ENCODE measurements at regions not wholly inside any gene's neighbourhood (a gene's known extent, or its start where the extent isn't known, plus 50 kb on each side); places are given as distances from the start of the nearest gene placed in this dataset.

DNA sequence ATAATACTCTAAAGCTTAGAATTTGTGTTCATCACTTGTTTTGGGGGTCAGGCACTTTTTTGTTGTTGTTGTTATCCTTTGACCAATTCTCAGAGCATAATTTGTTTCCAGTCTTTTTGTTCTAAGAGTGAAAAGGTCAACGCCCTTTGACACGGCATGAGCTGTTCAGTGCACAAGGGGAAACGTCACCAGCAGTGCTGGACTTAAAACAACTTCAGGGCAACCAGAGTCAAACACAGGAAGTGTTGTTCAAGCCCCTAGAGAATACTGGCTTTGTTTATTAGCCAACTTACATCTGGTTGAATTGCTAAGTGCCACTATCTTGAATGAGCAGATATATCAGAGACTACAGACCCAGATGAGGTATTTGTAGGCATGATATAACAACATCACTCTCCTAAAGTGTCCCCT, 368.9 kb downstream of the TMEM161B start:
- DNase-seq: no peak
- in situ Hi-C loops (cut with HindIII; ENCODE audit: low pct_ligation_motif_present, low pct_unique_long_range_greater_than_20kb, low sequenced_read_pairs): no loop called here

GRCh38 chr5:87899208-87899661, 369.4 kb downstream of the TMEM161B start:
- in situ Hi-C loops (cut with HindIII; ENCODE audit: low pct_ligation_motif_present, low pct_unique_long_range_greater_than_20kb, low sequenced_read_pairs): no loop called here
- no peak for DNase-seq

DNA sequence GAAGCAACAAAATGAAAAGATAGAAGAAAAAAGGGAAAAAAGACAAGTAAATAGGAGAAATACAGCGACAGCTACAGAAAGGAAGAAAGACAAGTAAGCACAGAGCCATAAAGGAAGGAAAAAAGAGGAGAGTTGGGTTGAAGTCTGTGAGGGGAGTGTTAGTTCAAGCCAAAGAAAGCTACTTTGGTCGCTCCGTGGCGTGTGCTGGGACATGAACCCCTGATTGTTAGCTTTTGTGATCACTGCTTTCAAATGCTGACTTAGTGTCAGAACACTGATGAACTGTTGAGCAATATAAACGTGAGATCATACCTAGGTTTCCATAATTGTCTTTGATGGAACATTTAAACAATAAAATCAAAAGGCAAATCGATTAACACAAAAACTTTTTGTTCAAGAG, 370.1 kb downstream of the TMEM161B start:
- in situ Hi-C loops (cut with HindIII; ENCODE audit: low pct_ligation_motif_present, low pct_unique_long_range_greater_than_20kb, low sequenced_read_pairs): no loop called here
- DNase-seq: no peak

DNA sequence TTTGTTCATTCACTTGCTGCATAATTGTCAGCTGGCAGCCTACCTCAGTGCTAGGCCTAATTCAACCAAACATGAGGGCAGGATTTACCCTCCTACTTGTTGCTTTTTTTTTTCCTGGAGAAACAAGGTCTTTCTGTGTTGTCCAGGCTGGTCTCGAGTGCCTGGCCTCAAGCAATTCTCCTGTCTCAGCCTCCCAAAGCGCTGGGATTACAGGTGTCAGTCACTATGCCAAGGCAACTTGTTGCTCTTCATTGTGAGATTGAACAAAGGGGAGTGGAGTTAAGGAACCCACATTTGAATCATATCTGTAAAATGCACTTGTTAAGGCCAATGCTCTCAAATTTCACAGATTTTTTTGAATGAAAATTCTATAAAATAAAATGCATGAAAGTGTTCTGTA, 380.5 kb downstream of the TMEM161B start:
- no peak for DNase-seq
- in situ Hi-C loops (cut with HindIII; ENCODE audit: low pct_ligation_motif_present, low pct_unique_long_range_greater_than_20kb, low sequenced_read_pairs): no loop called here

DNA sequence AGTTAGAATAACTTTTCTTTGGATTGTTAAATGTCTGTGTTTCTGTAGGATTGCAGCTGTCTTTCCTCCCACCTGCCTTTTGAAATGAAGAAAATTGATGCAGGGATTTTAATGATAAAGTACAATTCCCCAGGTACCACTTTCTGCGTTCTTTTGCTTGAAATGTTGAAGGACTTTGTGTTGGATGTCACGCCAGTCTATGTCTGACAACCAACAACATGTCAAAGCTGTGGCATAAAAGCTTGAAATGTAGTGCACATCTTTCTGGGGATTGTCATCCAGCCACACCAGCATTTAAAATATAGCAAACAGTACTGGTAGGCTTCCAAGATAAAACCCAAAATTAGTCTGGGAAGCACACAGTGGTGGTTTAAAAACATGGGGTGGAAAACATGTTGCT, 381.4 kb downstream of the TMEM161B start:
- in situ Hi-C loops (cut with HindIII; ENCODE audit: low pct_ligation_motif_present, low pct_unique_long_range_greater_than_20kb, low sequenced_read_pairs): no loop called here
- DNase-seq: no peak

DNA sequence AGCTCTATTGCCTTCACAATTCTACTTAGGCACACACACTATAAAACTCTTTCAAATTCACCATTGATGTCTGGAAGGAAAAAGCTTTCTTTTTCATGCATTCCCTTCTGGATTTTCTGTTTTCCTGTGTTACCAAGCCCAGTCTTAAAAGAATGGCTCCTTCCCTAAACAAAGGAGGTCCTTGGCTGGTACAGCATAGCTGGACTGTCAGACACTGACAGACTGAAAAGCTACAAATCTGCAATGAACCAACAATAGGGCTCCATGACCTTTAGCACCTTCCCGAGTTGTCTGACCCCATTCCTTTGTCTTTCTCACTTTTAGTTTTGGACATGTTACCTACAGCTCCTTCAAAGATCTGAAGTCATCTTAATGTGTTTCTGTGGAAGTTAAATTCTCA, 382.5 kb downstream of the TMEM161B start:
- in situ Hi-C loops (cut with HindIII; ENCODE audit: low pct_ligation_motif_present, low pct_unique_long_range_greater_than_20kb, low sequenced_read_pairs): no loop called here
- no peak for DNase-seq

DNA sequence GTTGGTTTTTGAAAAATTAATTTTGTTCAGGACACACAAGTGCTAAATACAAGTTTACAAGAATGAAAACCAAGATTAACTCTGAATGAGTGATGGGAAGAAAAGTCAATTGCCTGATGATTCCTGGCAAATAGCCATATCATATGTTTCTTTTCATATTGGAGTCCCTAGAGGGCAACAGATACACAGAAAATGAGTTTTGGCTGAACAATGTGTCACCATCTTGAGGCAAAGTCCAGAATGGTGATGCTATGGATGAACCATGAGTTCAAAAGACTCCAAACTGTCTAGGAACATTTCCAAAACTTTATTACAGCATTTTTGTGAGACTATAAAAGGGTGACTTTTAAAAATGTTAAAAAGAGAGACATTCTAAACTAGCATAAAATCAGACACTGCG, 382.9 kb downstream of the TMEM161B start:
- in situ Hi-C loops (cut with HindIII; ENCODE audit: low pct_ligation_motif_present, low pct_unique_long_range_greater_than_20kb, low sequenced_read_pairs): no loop called here
- no peak for DNase-seq

- in situ Hi-C loops (cut with HindIII; ENCODE audit: low pct_ligation_motif_present, low pct_unique_long_range_greater_than_20kb, low sequenced_read_pairs): no loop called here
- DNase-seq: no peak
Measured at GRCh38 chr5:87877495-87877894, 391.1 kb downstream of the TMEM161B start.

GRCh38 chr5:87877023-87877422, 391.6 kb downstream of the TMEM161B start:
- DNase-seq: no peak
- in situ Hi-C loops (cut with HindIII; ENCODE audit: low pct_ligation_motif_present, low pct_unique_long_range_greater_than_20kb, low sequenced_read_pairs): no loop called here

GRCh38 chr5:87876616-87877015, 392.0 kb downstream of the TMEM161B start:
- in situ Hi-C loops (cut with HindIII; ENCODE audit: low pct_ligation_motif_present, low pct_unique_long_range_greater_than_20kb, low sequenced_read_pairs): no loop called here
- DNase-seq: no peak

GRCh38 chr5:87872986-87873385, 395.7 kb downstream of the TMEM161B start:
- DNase-seq: no peak
- in situ Hi-C loops (cut with HindIII; ENCODE audit: low pct_ligation_motif_present, low pct_unique_long_range_greater_than_20kb, low sequenced_read_pairs): no loop called here

GRCh38 chr5:87868792-87869191, 399.9 kb downstream of the TMEM161B start:
- no peak for DNase-seq
- in situ Hi-C loops (cut with HindIII; ENCODE audit: low pct_ligation_motif_present, low pct_unique_long_range_greater_than_20kb, low sequenced_read_pairs): no loop called here

- DNase-seq: no peak
- in situ Hi-C loops (cut with HindIII; ENCODE audit: low pct_ligation_motif_present, low pct_unique_long_range_greater_than_20kb, low sequenced_read_pairs): no loop called here
Measured at GRCh38 chr5:87867281-87867680, 401.4 kb downstream of the TMEM161B start.

DNA sequence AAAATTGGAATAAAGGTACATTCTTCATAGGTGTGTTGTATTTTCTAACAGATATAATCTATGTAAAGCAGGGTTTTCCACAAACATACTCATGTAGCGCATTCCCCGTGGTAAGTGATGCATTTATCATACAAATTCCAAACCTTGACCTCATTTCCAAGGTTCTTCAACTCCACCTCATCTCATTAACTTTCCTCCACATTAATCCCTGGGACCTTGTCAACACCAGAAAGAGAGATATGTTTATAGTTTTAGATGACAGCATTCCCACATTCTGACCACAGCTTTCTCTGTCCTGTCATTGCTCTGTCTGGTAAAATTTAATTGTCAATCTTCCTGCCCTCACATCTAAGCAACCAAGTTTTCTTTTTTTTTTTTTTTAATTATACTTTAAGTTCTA, 415.1 kb downstream of the TMEM161B start:
- DNase-seq: no peak
- in situ Hi-C loops (cut with HindIII; ENCODE audit: low pct_ligation_motif_present, low pct_unique_long_range_greater_than_20kb, low sequenced_read_pairs): no loop called here

- in situ Hi-C loops (cut with HindIII; ENCODE audit: low pct_ligation_motif_present, low pct_unique_long_range_greater_than_20kb, low sequenced_read_pairs): no loop called here
Measured at GRCh38 chr5:87851603-87852002, 417.0 kb downstream of the TMEM161B start.

DNA sequence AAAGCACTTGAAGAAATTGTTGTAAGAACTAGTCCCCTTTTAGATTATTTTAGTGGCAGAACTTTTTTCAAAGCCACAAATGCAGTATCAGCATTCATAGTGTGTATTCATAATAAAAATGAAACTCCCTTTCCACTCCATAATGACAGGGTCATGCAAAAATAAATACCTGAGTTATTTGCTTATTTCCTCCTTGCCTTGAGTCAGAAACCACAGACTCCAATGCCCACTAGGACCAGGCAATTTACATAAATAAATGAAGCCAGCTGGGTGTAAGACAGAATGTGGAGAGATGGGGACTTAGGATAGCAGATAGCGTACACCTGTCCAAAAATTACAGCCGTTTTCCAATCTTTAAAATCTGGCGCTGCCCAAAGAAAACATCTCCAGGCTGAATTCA, 417.8 kb downstream of the TMEM161B start:
- in situ Hi-C loops (cut with HindIII; ENCODE audit: low pct_ligation_motif_present, low pct_unique_long_range_greater_than_20kb, low sequenced_read_pairs): no loop called here
- DNase-seq: no peak

More at GRCh38 chr5:87851603-87852002, 417.0 kb downstream of the TMEM161B start:
- no peak for DNase-seq

DNA sequence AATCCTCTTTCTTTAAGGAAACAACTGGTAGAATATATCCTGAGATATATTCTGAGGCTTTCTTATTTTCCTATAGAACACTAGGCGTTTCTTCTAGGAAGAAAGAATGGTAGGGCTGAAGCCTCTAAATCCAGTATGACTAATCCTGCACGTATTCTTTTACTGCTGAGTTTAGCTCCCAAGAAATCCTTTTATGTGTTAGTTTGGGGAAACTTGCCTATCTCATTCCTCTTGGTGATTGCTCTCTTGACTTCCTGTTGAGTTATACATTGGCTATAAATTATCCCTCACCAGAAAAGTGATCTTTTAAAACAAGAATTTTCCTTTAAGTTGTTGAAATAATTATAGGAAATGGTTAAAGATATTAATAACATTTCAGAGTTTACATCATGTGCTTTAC, 422.9 kb downstream of the TMEM161B start:
- in situ Hi-C loops (cut with HindIII; ENCODE audit: low pct_ligation_motif_present, low pct_unique_long_range_greater_than_20kb, low sequenced_read_pairs): no loop called here
- no peak for DNase-seq

DNA sequence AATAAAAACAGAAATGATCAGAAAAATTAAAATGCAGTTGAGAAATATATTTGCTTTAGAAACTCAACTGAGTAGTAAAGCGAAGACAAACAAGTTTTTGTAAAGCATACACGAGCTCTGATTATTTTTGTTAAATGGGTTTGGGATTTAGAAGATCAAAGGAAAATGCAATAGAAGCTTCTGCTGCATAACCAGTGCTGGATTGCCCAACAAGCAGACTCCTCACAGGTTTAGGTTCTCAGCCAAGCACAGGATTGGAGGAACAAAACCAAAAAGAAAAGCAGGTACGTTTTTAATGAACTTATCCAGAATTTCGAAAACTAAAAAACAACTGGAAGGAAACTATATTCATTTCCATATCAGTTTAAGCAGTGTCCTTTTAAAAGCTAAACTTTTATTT, 423.8 kb downstream of the TMEM161B start:
- in situ Hi-C loops (cut with HindIII; ENCODE audit: low pct_ligation_motif_present, low pct_unique_long_range_greater_than_20kb, low sequenced_read_pairs): no loop called here

GRCh38 chr5:87844449-87844848, 424.2 kb downstream of the TMEM161B start:
- in situ Hi-C loops (cut with HindIII; ENCODE audit: low pct_ligation_motif_present, low pct_unique_long_range_greater_than_20kb, low sequenced_read_pairs): no loop called here
- no peak for DNase-seq

More for the DNA sequence above, 423.8 kb downstream of the TMEM161B start:
- no peak for DNase-seq

GRCh38 chr5:87836696-87837095, 424.0 kb upstream of the CCNH start:
- in situ Hi-C loops (cut with HindIII; ENCODE audit: low pct_ligation_motif_present, low pct_unique_long_range_greater_than_20kb, low sequenced_read_pairs): no loop called here

DNA sequence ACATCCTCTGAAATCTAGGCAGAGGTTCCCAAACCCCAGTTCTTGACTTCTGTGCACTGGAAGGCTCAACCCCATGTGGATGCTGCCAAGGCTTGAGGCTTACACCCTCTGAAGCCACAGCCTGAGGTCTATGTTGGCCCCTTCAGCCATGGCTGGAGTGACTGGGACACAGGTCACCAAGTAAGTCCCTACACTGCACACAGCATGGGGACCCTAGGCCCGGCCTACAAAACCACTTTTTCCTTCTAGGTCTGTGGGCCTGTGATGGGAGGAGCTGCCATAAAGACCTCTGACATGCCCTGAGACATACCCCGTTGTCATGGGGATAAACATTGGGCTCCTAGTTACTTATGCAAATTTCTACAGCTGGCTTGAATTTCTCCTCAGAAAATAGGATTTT, 418.8 kb upstream of the CCNH start:
- in situ Hi-C loops (cut with HindIII; ENCODE audit: low pct_ligation_motif_present, low pct_unique_long_range_greater_than_20kb, low sequenced_read_pairs): no loop called here
- no peak for DNase-seq

More at GRCh38 chr5:87836696-87837095, 424.0 kb upstream of the CCNH start:
- no peak for DNase-seq
